NCI-H1092 (cell line): ENCODE measurements at regions not wholly inside any gene's neighbourhood (a gene's known extent, or its start where the extent isn't known, plus 50 kb on each side); places are given as distances from the start of the nearest gene placed in this dataset.

Experiments
- DNase-seq: peaks from one replicate; lab custom pipeline; 2025; lab: John Stamatoyannopoulos, UW

DNA sequence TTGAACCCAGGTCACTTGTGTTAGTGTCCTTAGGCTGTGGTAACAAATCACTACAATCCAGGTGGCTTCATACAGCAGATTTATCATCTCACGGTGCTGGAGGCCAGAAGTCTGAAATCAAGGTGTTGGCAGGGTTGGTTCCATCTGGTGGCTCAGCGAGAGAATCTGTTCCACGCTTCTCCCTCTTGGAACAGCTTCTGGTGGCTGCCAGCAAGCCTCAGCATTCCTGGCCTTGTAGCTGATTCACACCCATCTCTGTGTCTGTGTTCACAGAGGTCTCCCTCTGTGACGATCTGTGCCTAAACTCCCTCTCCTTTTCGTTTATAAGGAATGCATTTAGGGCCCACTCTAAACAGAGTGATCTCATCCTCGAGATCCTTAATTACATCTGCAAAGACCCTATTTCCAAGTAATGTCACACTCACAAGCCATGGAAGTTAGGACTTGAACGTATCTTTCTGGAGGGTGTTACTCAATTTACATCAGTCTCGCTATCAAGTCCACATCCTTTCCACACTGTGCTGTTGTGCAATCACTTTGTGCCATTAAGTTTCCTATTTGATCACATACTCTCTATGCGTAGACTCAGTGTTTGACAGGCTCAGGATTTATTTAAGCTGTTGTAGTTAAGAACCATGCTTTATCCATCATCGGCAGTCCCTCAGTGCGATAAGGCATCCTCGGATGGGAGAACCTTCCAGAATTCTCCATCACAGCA, 164.4 kb downstream of the SOCS6 start:
- no peak for DNase-seq

DNA sequence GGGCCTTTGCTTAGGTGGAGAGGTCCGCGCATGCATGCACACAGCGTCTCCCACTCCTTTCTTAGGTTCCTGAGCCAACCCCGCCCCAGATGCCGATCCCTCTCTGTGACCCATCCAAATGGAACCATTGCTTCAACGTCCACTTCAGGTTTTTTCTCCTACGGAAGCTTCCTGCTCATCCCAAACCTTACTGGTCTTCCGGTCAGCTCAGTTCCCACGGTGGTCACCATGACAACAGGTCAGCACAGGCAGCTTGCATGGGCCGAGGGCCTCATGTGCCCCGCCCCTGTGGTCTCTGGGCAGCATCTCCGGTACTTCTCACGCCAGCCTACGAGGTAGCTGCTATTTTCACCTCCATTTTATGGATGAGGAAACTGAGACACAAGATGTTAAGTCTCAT, 163.7 kb downstream of the SOCS6 start:
- DNase-seq: no peak

DNA sequence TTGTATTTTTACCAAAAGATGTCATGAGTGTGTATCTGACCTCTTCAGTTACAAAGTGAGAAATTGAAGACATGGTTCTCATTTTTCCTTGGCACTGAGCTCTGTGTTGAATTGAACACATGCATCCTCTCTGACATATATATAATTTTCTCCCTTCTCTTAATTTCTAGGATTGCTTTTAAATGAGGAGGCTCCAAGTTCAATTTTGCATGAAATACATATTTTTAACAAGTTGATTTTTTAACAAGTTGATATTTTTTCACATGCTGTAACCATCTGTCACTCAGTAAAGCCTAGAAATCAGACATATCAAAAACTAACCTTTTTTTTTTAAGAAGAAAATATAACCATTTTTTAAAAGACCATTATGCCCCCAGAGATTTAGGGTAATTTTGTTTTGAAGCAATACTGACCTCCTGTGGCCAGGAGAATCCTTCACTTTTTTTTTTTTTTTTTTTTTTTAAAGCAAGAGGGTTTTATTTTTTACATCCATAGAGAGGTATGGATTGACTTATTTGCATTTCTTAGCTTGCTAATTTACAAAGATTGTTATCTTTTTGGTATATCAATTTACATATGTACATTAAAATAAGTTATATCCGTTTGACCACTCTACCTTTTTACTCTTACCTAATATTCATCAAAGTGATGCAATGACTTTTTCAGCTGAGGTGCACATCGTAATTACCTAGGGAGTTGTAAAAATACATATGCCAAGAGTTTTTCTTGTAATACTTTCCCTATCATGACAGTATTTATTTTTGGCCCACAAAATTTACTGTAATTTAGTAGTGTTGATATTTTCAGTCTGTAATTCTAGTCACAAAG, 161.8 kb downstream of the SOCS6 start:
- no peak for DNase-seq

DNA sequence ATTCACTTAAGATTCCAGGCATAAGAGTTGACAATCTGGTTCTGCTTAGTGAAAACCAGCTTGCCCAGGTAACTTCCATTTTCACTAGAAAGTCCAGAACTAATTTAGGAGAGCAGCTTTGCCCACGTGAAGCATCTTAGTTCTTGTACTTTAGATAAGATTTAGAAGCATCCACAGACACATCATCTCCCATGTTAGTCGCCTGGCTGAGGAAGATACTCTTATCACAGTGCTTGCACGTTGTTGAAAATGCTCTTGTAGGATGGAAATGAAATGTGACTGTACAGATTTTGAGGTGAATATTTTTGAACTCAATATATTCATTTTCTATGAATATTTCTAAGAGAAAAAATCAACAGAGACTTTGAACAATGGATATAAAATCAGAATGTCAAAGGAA, 159.7 kb downstream of the SOCS6 start:
- DNase-seq: no peak

DNA sequence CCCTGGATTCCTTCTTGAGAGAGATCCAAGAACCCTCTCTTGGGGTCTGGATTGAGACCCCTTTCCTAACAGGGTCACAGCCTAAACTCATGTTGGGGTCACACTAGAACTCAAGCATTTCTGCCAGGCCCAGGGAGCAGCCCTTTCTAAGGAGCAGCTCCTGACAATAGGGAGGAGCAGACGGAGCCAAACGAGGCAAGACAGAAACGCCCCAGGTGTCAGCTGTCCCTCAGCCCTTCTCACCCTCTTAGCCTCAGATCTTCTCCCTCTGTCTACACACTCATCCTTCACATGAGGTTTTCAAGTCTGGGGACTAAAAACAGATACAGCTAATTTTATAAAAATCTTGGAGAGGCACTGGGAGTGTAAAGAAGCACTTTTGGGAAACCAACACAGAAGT, 157.2 kb downstream of the SOCS6 start:
- no peak for DNase-seq

DNA sequence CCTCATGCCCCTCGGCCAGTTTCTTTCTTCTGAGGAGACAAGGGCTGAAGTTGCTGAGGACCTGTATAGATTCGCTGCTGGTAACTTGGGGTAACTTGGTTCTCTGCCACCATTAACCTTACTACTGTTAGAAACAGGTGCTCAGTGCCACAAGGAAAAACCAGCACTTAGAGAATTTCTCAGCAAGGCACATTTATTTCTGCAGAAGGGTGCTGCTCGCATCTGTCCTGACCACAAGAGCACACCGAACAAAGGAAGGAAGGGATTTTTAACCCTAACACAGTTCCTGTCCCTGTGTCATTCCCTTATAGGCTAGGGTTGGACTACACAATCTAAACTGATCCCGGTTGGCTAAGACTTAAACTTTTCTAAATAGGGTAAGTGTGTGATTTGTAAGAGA, 154.1 kb downstream of the SOCS6 start:
- no peak for DNase-seq

DNA sequence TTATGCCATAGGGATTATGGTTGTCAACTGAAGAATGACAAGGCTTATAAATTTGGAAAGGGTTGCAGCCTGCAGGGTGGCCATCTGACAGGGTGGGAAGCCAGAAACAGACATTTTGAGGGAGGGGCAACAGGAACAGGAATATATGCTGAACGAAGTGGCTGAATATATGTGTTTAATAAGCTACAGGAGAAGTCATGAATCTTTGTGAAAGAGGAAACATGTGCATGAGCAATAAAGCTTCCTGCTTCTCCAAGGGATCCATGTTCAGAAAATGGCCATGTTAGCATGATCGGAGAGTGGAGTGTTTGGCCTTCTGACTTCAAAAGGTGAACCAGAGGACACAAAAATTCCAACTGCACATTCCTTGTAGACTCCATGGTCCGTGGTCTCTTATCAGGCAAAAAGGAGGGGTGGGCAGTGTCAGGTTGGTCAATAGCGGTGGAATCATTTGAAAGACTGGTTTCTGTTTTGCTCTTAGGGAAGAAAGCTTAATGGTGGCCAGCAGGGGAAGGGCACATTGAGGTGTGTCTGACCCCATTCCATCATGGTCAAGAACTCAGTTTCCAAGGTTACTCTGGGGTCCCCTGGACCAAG, 144.1 kb downstream of the SOCS6 start:
- no peak for DNase-seq

DNA sequence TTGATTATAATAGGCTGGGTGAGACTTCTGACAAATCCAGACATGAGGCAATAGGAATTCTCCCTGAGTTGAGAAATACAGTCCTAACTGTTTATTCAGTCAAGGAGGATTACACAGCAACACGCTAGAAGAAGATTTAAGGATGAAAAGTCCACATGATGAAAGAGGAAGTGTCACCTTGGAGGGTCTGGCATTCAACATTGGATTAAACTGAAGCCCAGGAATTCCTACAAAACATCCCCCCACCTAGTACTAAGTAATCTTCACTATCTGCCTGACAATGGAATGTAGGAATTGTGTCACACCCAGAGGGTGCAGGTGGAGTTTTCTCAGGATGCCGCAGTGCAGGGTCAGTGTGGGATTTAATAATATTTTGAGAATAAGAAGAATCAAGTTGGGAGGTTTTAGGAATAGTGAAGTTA, 142.4 kb downstream of the SOCS6 start:
- DNase-seq: no peak

DNA sequence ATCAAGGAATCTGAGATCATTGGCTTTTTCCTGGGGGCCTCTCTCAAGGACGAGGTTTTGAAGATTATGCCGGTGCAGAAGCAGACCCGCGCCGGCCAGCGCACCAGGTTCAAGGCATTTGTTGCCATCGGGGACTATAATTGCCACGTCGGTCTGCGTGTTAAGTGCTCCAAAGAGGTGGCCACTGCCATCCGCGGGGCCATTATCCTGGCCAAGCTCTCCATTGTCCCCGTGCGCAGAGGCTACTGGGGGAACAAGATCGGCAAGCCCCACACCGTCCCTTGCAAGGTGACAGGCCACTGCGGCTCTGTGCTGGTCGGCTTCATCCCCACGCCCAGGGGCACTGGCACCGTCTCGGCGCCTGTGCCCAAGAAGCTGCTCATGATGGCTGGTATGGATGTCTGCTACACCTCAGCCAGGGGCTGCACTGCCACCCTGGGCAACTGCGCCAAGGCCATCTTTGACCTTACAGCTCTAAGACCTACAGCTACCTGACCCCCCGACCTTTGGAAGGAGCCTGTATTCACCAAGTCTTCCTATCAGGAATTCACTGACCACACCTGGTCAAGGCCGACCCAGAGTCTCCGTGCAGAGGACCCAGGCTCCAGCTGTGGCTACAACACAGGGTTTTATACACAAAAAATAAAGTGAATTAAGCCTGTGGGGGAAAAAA, 141.8 kb downstream of the SOCS6 start:
- no peak for DNase-seq

DNA sequence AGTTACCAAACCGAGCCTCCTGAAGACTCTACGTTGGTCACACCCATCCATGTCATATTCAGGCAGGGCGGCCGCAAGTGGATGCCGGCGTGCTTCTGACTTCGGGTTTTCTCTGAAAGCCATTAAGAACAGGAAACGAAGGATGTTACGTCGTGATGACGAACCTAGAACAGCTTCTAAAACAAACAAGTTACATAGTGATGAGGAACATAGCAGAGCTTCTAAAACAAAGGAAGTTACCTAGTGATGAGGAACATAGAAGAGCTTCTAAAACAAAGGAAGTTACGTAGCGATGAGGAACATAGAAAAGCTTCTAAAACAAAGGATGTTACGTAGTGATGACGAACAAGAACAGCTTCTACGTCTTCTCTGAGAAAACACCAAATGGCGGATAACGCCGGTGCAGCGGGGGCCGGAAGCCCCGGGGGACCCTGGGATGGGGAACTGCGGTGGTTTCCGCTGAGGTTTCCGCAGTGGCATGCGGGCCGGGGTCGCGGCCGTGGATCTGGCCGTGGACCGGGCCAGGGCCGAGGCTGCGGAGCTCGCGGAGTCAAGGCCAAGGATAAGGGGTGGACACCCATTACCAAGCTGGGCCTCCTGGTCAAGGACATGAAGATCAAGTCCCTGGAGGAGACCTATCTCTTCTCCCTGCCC, 141.1 kb downstream of the SOCS6 start:
- DNase-seq: no peak

DNA sequence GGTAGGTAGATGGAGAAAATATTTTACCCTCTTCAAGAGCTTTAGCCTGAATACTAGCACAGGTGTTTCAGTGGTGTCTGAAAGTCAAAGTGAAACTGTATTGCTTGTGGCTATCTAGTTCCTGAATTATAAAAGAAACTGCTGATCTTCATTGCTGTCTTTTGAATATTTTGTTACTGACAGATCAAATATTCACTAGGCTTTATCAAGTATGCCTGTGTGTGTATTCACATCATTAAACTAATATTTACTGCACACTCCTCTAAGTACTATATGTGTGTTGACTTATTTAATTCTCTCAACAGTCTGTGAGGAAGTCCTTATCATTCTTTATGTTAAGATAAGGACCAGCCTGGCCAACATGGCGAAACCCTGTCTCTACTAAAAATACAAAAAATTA, 139.6 kb downstream of the SOCS6 start:
- no peak for DNase-seq

DNA sequence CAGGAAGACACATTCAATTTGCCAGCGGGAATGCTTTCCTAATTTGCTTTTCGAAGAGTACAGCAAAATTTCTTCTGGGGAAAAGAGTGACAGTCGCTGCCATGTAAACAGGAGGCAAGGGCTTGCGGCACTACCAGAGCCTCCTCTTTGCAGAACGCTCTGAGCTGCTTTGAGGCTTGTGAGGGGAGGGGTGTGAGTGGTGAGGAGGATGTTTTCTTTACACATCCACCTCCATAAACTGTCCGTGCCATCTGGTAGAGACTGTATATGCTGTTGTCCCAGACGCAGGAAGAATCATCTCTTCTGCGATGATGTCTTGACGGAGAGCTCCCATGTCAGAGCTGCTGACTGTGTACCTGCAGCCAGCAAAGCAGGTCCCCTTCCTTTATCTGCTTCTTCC, 138.0 kb downstream of the SOCS6 start:
- DNase-seq: no peak

DNA sequence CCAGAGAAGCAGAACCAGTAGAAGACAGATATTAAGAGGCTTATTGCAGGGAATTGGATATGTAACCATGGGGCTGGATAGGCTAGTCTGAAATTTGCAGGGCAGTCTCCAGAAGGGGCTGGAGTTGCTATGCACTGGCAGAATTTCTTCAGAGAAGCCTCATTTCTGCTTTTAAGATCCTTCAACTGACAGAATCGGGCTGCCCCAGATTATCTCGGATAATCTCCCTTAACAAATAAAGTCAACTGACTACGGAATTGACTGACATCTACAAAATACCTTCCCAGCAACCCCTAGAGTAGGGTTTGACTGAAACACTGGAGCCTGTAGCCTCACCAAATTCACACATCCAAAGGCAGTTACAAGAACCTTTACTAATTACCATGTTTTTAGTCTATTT, 136.4 kb downstream of the SOCS6 start:
- DNase-seq: no peak

DNA sequence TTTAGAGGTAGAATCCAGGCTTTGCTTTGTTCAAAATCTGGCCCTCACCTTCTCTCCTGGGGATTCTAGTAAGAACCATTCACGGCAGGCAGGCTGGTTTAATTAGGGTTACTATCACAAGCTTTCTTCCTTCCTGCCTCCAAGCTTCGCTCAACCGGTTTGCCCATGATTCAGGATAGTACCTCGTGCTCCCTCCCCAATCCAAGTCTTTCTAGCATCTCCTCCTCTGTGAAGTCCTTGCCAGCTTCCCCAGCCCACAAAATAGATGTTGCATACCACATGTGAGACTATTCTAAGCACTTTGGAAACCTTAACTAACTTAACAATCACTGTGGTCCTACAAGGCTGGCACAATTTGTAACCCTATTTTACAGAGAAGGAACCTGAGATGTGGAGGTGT, 135.1 kb downstream of the SOCS6 start:
- DNase-seq: no peak

DNA sequence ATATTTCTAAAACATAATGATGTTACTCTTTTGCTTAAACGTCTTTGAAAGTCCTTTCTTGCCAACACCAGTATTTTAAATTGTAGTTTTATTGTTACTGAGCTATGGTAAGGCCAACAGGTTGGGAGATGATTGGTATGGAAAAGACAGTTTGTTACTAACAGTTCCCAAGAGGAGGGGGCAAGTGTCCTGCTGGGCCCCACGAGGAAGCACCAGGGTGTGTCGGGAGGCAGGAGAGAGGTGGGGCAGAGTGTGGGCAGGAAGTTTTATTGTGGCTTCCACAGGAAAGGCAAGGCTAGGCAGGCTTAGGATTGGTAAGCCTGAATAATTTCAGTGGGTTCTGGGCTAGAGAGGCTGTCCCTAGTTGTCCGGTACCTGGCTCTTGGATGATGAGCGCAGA, 134.3 kb downstream of the SOCS6 start:
- DNase-seq: no peak

DNA sequence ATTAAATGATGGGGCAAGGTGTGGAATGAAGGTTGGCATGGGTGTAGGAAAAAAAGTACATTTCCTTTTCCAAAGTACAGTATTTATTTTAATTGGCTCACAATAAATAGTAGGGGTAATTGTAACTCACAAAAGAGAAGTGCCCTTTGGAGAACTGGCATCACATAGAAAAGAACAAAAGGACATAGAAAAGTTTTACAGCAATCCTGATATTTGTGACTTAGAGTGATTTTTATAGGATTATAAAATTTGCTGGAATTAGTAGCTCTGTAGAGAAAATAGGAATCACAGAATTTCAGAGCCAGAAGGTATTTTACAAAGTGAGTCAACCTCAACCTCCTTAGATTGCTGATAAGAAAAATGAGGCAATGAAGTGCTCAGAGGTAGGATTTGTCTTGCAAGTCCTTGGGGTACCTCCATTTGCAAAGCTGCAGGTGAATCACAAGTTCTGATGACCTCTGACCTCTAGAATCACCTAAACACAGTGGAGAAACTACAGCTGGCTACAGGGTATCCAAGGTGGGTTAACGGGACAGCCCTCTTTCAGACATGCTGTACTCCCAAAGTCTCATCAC, 133.6 kb downstream of the SOCS6 start:
- no peak for DNase-seq

DNA sequence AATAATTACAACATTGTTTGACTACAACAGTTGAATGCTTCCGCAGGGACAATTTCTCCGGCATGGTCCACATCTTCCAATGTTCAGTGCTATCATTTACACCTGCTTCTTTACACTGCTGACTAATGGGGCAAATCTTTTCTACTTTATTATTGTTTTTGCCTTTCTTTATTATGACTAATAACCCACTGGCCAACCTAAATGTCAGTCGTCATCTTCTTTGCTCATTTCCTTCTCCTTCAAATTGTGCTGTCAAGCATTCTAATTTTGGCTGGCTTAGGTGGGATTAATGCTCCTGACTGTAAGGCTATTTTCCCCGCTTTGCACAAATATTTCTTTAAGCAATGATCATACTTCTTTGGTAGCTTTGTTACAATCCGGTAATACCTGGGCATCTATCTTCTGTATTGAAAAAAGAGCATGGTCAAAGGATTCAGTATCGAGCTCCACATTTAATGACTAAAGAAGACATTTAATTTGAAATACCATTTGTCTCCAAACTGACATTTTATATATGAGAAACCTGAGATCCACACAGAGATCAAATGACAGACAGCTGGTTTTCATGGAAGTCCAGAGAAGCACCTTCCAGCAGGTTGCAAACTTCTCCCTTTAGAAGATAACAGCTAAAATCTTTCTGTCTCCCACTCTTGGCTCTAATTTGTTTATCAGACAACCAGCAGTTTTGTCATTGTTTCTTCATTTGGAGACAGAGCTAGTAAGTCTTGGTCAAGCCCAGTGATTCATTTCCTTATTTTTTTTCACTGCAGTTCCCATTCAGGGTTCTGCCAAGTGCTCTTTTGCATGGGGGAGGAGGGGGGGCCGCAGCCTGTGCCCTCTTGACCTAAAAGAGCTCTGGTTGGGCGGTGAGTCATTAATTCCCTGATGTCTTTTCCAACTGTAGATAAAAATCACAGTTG, 132.9 kb downstream of the SOCS6 start:
- DNase-seq: no peak

DNA sequence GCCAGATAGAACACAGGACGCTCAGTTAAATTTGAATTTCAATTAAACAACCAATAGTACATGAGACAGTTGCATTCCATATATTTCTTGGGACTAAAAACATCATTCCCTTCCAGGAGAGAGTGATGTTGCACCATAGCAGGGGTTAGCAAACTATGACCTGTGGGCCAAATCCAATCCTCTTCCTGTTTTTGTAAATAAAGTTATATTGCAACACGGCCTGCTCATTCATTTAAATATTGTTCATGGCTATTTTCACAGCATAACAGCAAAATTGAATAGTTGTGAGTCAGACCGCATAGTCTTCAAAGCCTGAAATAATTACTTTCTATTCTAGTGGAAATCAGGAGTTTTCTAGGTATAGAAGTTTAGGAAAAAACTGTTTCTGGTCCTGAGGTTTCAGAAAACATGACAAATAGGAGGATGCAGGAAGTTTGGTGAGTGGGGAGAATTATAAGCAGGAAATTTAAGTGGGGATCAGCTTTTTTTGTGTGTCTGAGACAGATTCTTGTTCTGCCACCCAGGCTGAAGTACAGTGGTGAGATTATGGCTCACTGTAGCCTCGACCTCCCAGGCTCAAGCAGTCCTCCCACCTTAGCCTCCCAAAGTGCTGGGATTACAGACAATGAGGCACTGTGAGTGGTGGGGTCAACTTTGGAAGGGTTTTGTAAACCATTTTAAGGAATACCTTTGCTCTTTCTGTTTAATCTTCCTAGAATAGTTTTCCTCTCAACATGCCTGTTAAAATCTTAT, 131.5 kb downstream of the SOCS6 start:
- DNase-seq: no peak

DNA sequence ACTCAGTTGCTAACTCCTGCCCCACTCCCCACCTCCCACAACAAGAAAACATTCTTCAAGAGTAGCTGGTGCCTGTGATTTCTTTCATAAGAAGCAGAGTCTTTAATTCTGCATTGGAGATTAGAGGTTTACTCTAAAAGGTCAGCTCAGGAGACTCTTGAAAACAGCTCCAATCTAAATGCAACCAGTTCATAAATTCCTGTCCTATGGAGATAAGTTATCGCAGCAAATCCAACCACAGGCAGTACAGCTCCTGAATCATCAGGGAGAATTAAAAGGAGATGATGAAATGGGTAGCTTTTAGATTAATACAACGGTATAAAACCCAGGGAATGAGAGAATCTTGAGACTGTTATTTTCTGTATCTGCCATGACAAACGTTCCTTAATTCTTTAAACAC, 130.7 kb downstream of the SOCS6 start:
- DNase-seq: no peak
